ENCODE measurements at regions not wholly inside any gene's neighbourhood (a gene's known extent, or its start where the extent isn't known, plus 50 kb on each side); places are given as distances from the start of the nearest gene placed in this dataset.

GRCh38 chr16:10318798-10319500 is 66.9 kb upstream of the ATF7IP2 start:
- no peak for ATAC-seq
- ChIA-PET POLR2A (interaction anchor here (0.5 kb wide), 1 partner anchor 185 kb away, joined by 3 read pairs; no protein-coding TSS in a partner anchor), CTCF (interaction anchor here (0.7 to 1.6 kb wide), 3 partner anchors 191 to 417 kb away, joined by 4 to 5 read pairs (median 4); no protein-coding TSS in a partner anchor)
- TF ChIP-seq E2F6 (IDR thresholded peaks at IDR 0.05; ENCODE audit: borderline replicate concordance, low read depth), result no peak
- TF ChIP-seq EHF (CRISPR knock-in tag; IDR thresholded peaks at IDR 0.05), result no peak
- no peak for TF ChIP-seq HOXB13 (CRISPR knock-in tag; IDR thresholded peaks at IDR 0.05; ENCODE audit: low read depth)
- TF ChIP-seq HEYL (CRISPR knock-in tag; IDR thresholded peaks at IDR 0.05), result no peak
- no peak for TF ChIP-seq EP300 (IDR thresholded peaks at IDR 0.05)
- no peak for TF ChIP-seq RARB (CRISPR knock-in tag; IDR thresholded peaks at IDR 0.05)
- no peak for TF ChIP-seq POLR2AphosphoS2 (conservative IDR thresholded peaks at IDR 0.05; ENCODE audit: low read length)
- no peak for TF ChIP-seq ZFP36 (IDR thresholded peaks at IDR 0.05; ENCODE audit: borderline replicate concordance, partially characterized antibody)
- no peak for TF ChIP-seq CHD4 (IDR thresholded peaks at IDR 0.05; ENCODE audit: borderline replicate concordance)
- TF ChIP-seq RFX5 (IDR thresholded peaks at IDR 0.05), result no peak
- TF ChIP-seq ZNF302 (CRISPR knock-in tag; IDR thresholded peaks at IDR 0.05), result no peak
- DNase-seq (ENCODE audit: low read depth in 1 of 2, low spot score in 1 of 2), result no peak
- no peaks in the 10 kb centered on the region for H3K4me1 ChIP-seq
- WGBS (ENCODE audit: missing lambda C conversion rate), result 69% methylated on average over 11 of the region's 11 CpGs
- no peak overlapping the region for H3K4me3 ChIP-seq
- H3K9me3 ChIP-seq, result no peaks in the 10 kb centered on the region
- H3K27ac ChIP-seq, result no peak overlapping the region
- FAIRE-seq, result no peak
- no peak overlapping the region for H3K4me2 ChIP-seq

GRCh38 chr16:10321407-10322387 is 64.2 kb upstream of the ATF7IP2 start:
- 67% methylated on average over 6 of the region's 6 CpGs for WGBS (ENCODE audit: missing lambda C conversion rate)
- no peak for ATAC-seq
- no peak overlapping the region for H3K4me2 ChIP-seq
- TF ChIP-seq HOXB13 (CRISPR knock-in tag; IDR thresholded peaks at IDR 0.05; ENCODE audit: low read depth) (no peak), POLR2A (IDR thresholded peaks at IDR 0.05; ENCODE audit: low read length) (no peak), POLR2AphosphoS2 (conservative IDR thresholded peaks at IDR 0.05; ENCODE audit: low read length) (no peak), JUNB (IDR thresholded peaks at IDR 0.05) (no peak), ELK1 (IDR thresholded peaks at IDR 0.05; ENCODE audit: low read depth, low read length) (no peak), ZC3H11A (IDR thresholded peaks at IDR 0.05) (no peak), KDM5A (IDR thresholded peaks at IDR 0.05) (no peak), RFX5 (IDR thresholded peaks at IDR 0.05) (no peak), ESRRA (IDR thresholded peaks at IDR 0.05; ENCODE audit: borderline replicate concordance, low read length) (no peak), HOXB5 (CRISPR knock-in tag; IDR thresholded peaks at IDR 0.05) (no peak), CBX8 (IDR thresholded peaks at IDR 0.05) (no peak)
- no peaks in the 10 kb centered on the region for H3K4me1 ChIP-seq
- H3K27ac ChIP-seq, result no peak overlapping the region
- ChIA-PET CTCF (interaction anchor here (0.7 to 2.6 kb wide), 4 partner anchors 55 to 200 kb away, joined by 3 to 8 read pairs (median 4); no protein-coding TSS in a partner anchor), POLR2A (no interaction called here)
- H3K4me3 ChIP-seq, result no peak overlapping the region
- FAIRE-seq, result no peak
- DNase-seq (ENCODE audit: low read depth in 1 of 2, low spot score in 1 of 2), result no peak
- no peaks in the 10 kb centered on the region for H3K9me3 ChIP-seq
